IMR-90 (cell line): ENCODE measurements at regions not wholly inside any gene's neighbourhood (a gene's known extent, or its start where the extent isn't known, plus 50 kb on each side); places are given as distances from the start of the nearest gene placed in this dataset.

ENCODE experiments used
- ATAC-seq: fragments of 200-7000 bp; cut with Tn5 transposase; 2 replicates; pipeline ENCODE4 v1.9.1; 2020; ENCODE audit warnings: low read depth, mild to moderate bottlenecking, moderate library complexity
- BruUV-seq: library from RNA; stranded (reverse); fragments of 400-500 nt; replicated peaks from 2 replicates; lab custom pipeline; 2021; lab: Mats Ljungman, UMichigan
- CTCF ChIA-PET: fragments of 300-600 bp; formaldehyde crosslinking; extraction: SDS; loops from one replicate; lab custom pipeline; 2021; ENCODE audit warnings: antibody characterized with exemption; lab: Yijun Ruan, JAX
- POLR2A ChIA-PET: fragments of 300-600 bp; sonication (Branson Sonifier 250); formaldehyde crosslinking; loops from one replicate; lab custom pipeline; 2022; ENCODE audit warnings: antibody characterized with exemption; ENCODE audit not compliant: unreplicated experiment; lab: Charles Lee
- DNase-seq: peaks from one replicate; pipeline ENCODE4 v3.0.0; 2013
- H2AFZ ChIP-seq: replicated peaks from 2 replicates; pipeline ENCODE3; 2013; ENCODE audit warnings: low read length, mild to moderate bottlenecking; ENCODE audit not compliant: poor library complexity
- H2AK5ac ChIP-seq: 2 replicates; pipeline ENCODE4 v1.6.1; 2013; ENCODE audit warnings: low read depth, low read length, inconsistent platforms
- H2AK9ac ChIP-seq: replicated peaks from 2 replicates; pipeline ENCODE3; 2013; ENCODE audit warnings: mild to moderate bottlenecking, low read depth, low read length, moderate library complexity; ENCODE audit not compliant: poor library complexity
- H2BK120ac ChIP-seq: 2 replicates; pipeline ENCODE4 v1.6.1; 2013; ENCODE audit warnings: low read depth, low read length, inconsistent platforms
- H2BK15ac ChIP-seq: 3 replicates; pipeline ENCODE4 v1.6.1; 2013; ENCODE audit warnings: low read depth, low read length, inconsistent platforms
- H2BK20ac ChIP-seq: 2 replicates; pipeline ENCODE4 v1.6.1; 2013; ENCODE audit warnings: low read depth, mild to moderate bottlenecking, inconsistent platforms, low read length, moderate library complexity
- H2BK5ac ChIP-seq: 2 replicates; pipeline ENCODE4 v1.6.1; 2013; ENCODE audit warnings: mild to moderate bottlenecking, low read depth, low read length, inconsistent platforms; ENCODE audit not compliant: poor library complexity, severe bottlenecking
- H3K14ac ChIP-seq: replicated peaks from 2 replicates; pipeline ENCODE4 v1.6.1; 2013; ENCODE audit warnings: low read depth, low read length, inconsistent platforms
- H3K18ac ChIP-seq: 2 replicates; pipeline ENCODE4 v1.6.1; 2013; ENCODE audit warnings: low read depth, low read length, control low read depth
- H3K23ac ChIP-seq: 2 replicates; pipeline ENCODE4 v1.6.1; 2013; ENCODE audit warnings: low read depth, low read length, inconsistent platforms
- H3K27ac ChIP-seq: 2 replicates; pipeline ENCODE4 v1.5.1; 2013; ENCODE audit warnings: mild to moderate bottlenecking, control low read depth, low read length; ENCODE audit not compliant: insufficient read depth
- H3K27me3 ChIP-seq: 2 replicates; pipeline ENCODE4 v1.6.1; 2013; ENCODE audit warnings: low read length; ENCODE audit not compliant: control insufficient read depth, insufficient read depth
- H3K36me3 ChIP-seq: 2 replicates; pipeline ENCODE4 v1.6.1; 2013; ENCODE audit warnings: low read length, mixed read lengths; ENCODE audit not compliant: control insufficient read depth, insufficient read depth
- H3K4ac ChIP-seq: 2 replicates; pipeline ENCODE4 v1.6.1; 2013; ENCODE audit warnings: low read depth, low read length, inconsistent platforms
- H3K4me1 ChIP-seq: 2 replicates; pipeline ENCODE4 v1.6.1; 2013; ENCODE audit warnings: low read length, mixed read lengths; ENCODE audit not compliant: control insufficient read depth, insufficient read depth
- H3K4me2 ChIP-seq: 2 replicates; pipeline ENCODE4 v1.6.1; 2013; ENCODE audit warnings: low read depth, mild to moderate bottlenecking, control low read depth, low read length, moderate library complexity
- H3K4me3 ChIP-seq: 2 replicates; pipeline ENCODE4 v1.5.1; 2013; ENCODE audit warnings: low read depth, mild to moderate bottlenecking, control low read depth, low read length, moderate library complexity; ENCODE audit not compliant: insufficient read depth
- H3K56ac ChIP-seq: 2 replicates; pipeline ENCODE4 v1.6.1; 2013; ENCODE audit warnings: low read length, inconsistent platforms; ENCODE audit not compliant: insufficient read depth; ENCODE audit errors: extremely low read depth
- H3K79me1 ChIP-seq, 2 experiments: 2 replicates each; pipeline ENCODE4 v1.6.1; 2013; ENCODE audit warnings: low read length in 2 of 2, inconsistent platforms in 1 of 2, low read depth in 1 of 2
- H3K9ac ChIP-seq: 2 replicates; pipeline ENCODE4 v1.6.1; 2013; ENCODE audit warnings: low read depth, low read length, control low read depth
- H3K9me1 ChIP-seq: 2 replicates; pipeline ENCODE4 v1.6.1; 2013; ENCODE audit warnings: low read length, inconsistent platforms; ENCODE audit not compliant: insufficient read depth
- H3K9me3 ChIP-seq: 2 replicates; pipeline ENCODE4 v1.6.1; 2013; ENCODE audit warnings: low read length; ENCODE audit not compliant: control insufficient read depth, insufficient read depth
- H4K20me1 ChIP-seq: 2 replicates; pipeline ENCODE4 v1.6.1; 2013; ENCODE audit warnings: low read length, inconsistent platforms; ENCODE audit not compliant: insufficient read depth
- H4K5ac ChIP-seq: 2 replicates; pipeline ENCODE4 v1.6.1; 2013; ENCODE audit warnings: mild to moderate bottlenecking, low read depth, low read length, control low read depth
- H4K8ac ChIP-seq, 2 experiments: 2 replicates each; pipeline ENCODE4 v1.6.1; 2013; ENCODE audit warnings: low read depth in 2 of 2, low read length in 2 of 2, control low read depth in 1 of 2, inconsistent platforms in 1 of 2
- H4K91ac ChIP-seq: 2 replicates; pipeline ENCODE4 v1.6.1; 2013; ENCODE audit warnings: low read depth, low read length, inconsistent platforms; ENCODE audit not compliant: insufficient read depth
- MAFK ChIP-seq: IDR thresholded peaks from 2 replicates; pipeline ENCODE4 v1.6.1; 2012; ENCODE audit warnings: low read depth, low read length, improper control_type of control experiment
- MAZ ChIP-seq: IDR thresholded peaks from 2 replicates; pipeline ENCODE4 v1.6.1; 2012; ENCODE audit warnings: low read depth, mild to moderate bottlenecking, low read length, improper control_type of control experiment, moderate library complexity, borderline replicate concordance
- SMC3 ChIP-seq: fragments of 150-350 bp; IDR thresholded peaks from 2 replicates; pipeline ENCODE4 v1.6.1; 2016; ENCODE audit warnings: low read depth, mild to moderate bottlenecking, antibody characterized with exemption, low read length, moderate library complexity
- WGBS, 2 experiments: methylation state at CpG; one replicate each; pipeline versions ENCODE4 v1.1.5 to v1.1.7; 2013; ENCODE audit warnings: missing lambda C conversion rate in 2 of 2; ENCODE audit not compliant: insufficient read length in 1 of 2; ENCODE audit errors: extremely low coverage in 2 of 2; 5-methylcytosine and 5-hydroxymethylcytosine counted together
- dilution Hi-C: fragments of 300-500 bp; cut with HindIII; formaldehyde crosslinking; loops from one replicate; pipeline ENCODE4 v1.14.3; 2018; ENCODE audit warnings: low sequenced_read_pairs; ENCODE audit not compliant: unreplicated experiment
- in situ Hi-C: fragments of 300-500 bp; cut with MboI; formaldehyde crosslinking; loops from 3 replicates; pipeline ENCODE4 v1.14.3; 2019; ENCODE audit warnings: low sequenced_read_pairs, inconsistent platforms, mixed read lengths
- intact Hi-C: fragments of 100-400 bp; cut with micrococcal nuclease; formaldehyde crosslinking; loops from 2 replicates; pipeline ENCODE4 v1.10.0; 2022

- no CpG with 5 or more reads among the region's 3 CpGs for WGBS, 2 experiments
- no peak overlapping the region for H3K23ac ChIP-seq
- in situ Hi-C loops, result no loop called here
These were observed 107.7 kb upstream of the C1QTNF9B start for GRCh38 chr13:24004971-24005370.

More at GRCh38 chr13:24004971-24005370, 107.7 kb upstream of the C1QTNF9B start:
- Histone ChIP-seq H2BK15ac (no peak overlapping the region), H3K36me3 (no peaks in the 10 kb centered on the region), H3K14ac (no peak overlapping the region), H3K9ac (no peak overlapping the region), H3K18ac (peak overlapping the region; percentile 37; the same call in 1 of the 2 replicates), H2AK9ac (no peak overlapping the region), H3K4ac (no peak overlapping the region), H3K9me3 (no peaks in the 10 kb centered on the region), H2BK20ac (no peak overlapping the region), H4K5ac (no peak overlapping the region), H4K8ac (no peak overlapping the region), H3K79me1 (no peaks in the 10 kb centered on the region), H2BK120ac (no peak overlapping the region), H2AK5ac (no peak overlapping the region), H2AFZ (no peak overlapping the region), H2BK5ac (no peak overlapping the region), H3K4me2 (no peak overlapping the region), H3K27me3 (no peaks in the 10 kb centered on the region), H3K27ac (no peak overlapping the region), H4K91ac (no peak overlapping the region), H4K20me1 (no peaks in the 10 kb centered on the region), H3K56ac (no peak overlapping the region), H3K4me1 (peaks cover 12% of the 10 kb centered on the region), H3K4me3 (no peak overlapping the region), H3K9me1 (peaks cover 9% of the 10 kb centered on the region)
- intact Hi-C loops, result loop anchor here (5.0 kb wide), 1 partner anchor 78 kb away; no protein-coding TSS in a partner anchor
- no peak for DNase-seq
- dilution Hi-C loops, result no loop called here
- TF ChIP-seq MAZ (no peak), SMC3 (no peak), MAFK (peak; percentile 58)
- POLR2A ChIA-PET, result interaction anchor here (0.6 kb wide), 1 partner anchor 213 kb away, joined by 14 read pairs; no protein-coding TSS in a partner anchor
- no peak for ATAC-seq
- CTCF ChIA-PET, result interaction anchor here (0.5 to 1.0 kb wide), 3 partner anchors 14 to 1197 kb away, joined by 3 to 4 read pairs (median 3); no protein-coding TSS in a partner anchor
- BruUV-seq, result no TSS peak
